Fibroblast of lung (primary cell): ENCODE measurements at regions not wholly inside any gene's neighbourhood (a gene's known extent, or its start where the extent isn't known, plus 50 kb on each side); places are given as distances from the start of the nearest gene placed in this dataset.

Experiments used
- DNase-seq, 2 donors: peaks; one replicate each; pipeline versions ENCODE4 v3.0.0 to v3.0.0-alpha.2; 2010; ENCODE audit warnings: low read depth in 2 of 2
- H2AFZ ChIP-seq: 2 replicates; pipeline ENCODE4 v1.5.1; 2012; ENCODE audit warnings: low read length, control low read depth, inconsistent platforms
- H3K27ac ChIP-seq: 2 replicates; pipeline ENCODE4 v1.5.1; 2011; ENCODE audit warnings: low read length, control low read depth; ENCODE audit not compliant: insufficient read depth
- H3K27me3 ChIP-seq: 2 replicates; pipeline ENCODE4 v1.5.1; 2011; ENCODE audit warnings: mild to moderate bottlenecking, low read length; ENCODE audit not compliant: control insufficient read depth, insufficient read depth
- H3K36me3 ChIP-seq: 2 replicates; pipeline ENCODE4 v1.5.1; 2011; ENCODE audit warnings: low read length; ENCODE audit not compliant: control insufficient read depth, insufficient read depth
- H3K4me1 ChIP-seq: 2 replicates; pipeline ENCODE4 v1.5.1; 2011; ENCODE audit warnings: low read length; ENCODE audit not compliant: control insufficient read depth, insufficient read depth; ENCODE audit errors: extremely low read depth
- H3K4me2 ChIP-seq: 2 replicates; pipeline ENCODE4 v1.5.1; 2011; ENCODE audit warnings: low read length, control low read depth; ENCODE audit not compliant: insufficient read depth; ENCODE audit errors: extremely low read depth
- H3K4me3 ChIP-seq, 4 experiments: fragments of 200-600 bp in 1 of 4; sonication (generic) in 1 of 4; replicated peaks in 1 of 4; 2 replicates each; pipeline ENCODE4 v1.5.1; 2011 to 2016; ENCODE audit warnings: low read length in 4 of 4, low read depth in 3 of 4, mild to moderate bottlenecking in 3 of 4, control low read depth in 2 of 4, inconsistent platforms in 1 of 4, mixed read lengths in 1 of 4; ENCODE audit not compliant: insufficient read depth in 1 of 4; ENCODE audit errors: control extremely low read depth in 1 of 4
- H3K79me2 ChIP-seq: 2 replicates; pipeline ENCODE4 v1.5.1; 2012; ENCODE audit warnings: mild to moderate bottlenecking, low read length, inconsistent platforms; ENCODE audit not compliant: control insufficient read depth, insufficient read depth
- H3K9ac ChIP-seq: 2 replicates; pipeline ENCODE4 v1.5.1; 2011; ENCODE audit warnings: mild to moderate bottlenecking, low read length, control low read depth; ENCODE audit not compliant: insufficient read depth
- H3K9me3 ChIP-seq: 2 replicates; pipeline ENCODE4 v1.5.1; 2012; ENCODE audit warnings: low read depth, low read length; ENCODE audit not compliant: control insufficient read depth, insufficient read depth
- H4K20me1 ChIP-seq: 2 replicates; pipeline ENCODE4 v1.5.1; 2011; ENCODE audit warnings: low read length; ENCODE audit not compliant: control insufficient read depth, insufficient read depth; ENCODE audit errors: extremely low read depth
- CTCF ChIP-seq, 2 donors: IDR thresholded peaks in 1 of 2; conservative IDR thresholded peaks in 1 of 2; 1 replicate in 1 of 2; 2 replicates in 1 of 2; pipeline ENCODE4 v1.5.1; 2011 to 2012; ENCODE audit warnings: low read length in 2 of 2, control low read depth in 1 of 2, inconsistent platforms in 1 of 2, low read depth in 1 of 2, mild to moderate bottlenecking in 1 of 2
- EZH2 ChIP-seq: IDR thresholded peaks from 2 replicates; pipeline ENCODE4 v1.5.1; 2012; ENCODE audit warnings: low read length, control low read depth, mild to moderate bottlenecking; ENCODE audit errors: missing control alignments

GRCh38 chr1:189656628-189657530 is 820.8 kb downstream of the BRINP3 start:
- no peak for DNase-seq
- TF ChIP-seq CTCF (conservative IDR thresholded peaks at IDR 0.05 in 1 of 2, IDR thresholded peaks at IDR 0.05 in 1 of 2; ENCODE audit: low read depth in 1 of 2, low read length in 2 of 2), result no peak
- TF ChIP-seq EZH2, result no peak
- no peak overlapping the region for H2AFZ ChIP-seq
- H3K4me1 ChIP-seq, result no peaks in the 10 kb centered on the region
- no peaks in the 10 kb centered on the region for H3K9me3 ChIP-seq
- no peak overlapping the region for H3K9ac ChIP-seq
- no peak overlapping the region for H3K27ac ChIP-seq
- no peaks in the 10 kb centered on the region for H3K36me3 ChIP-seq
- H3K4me3 ChIP-seq, result no peak overlapping the region
- no peaks in the 10 kb centered on the region for H3K27me3 ChIP-seq
- no peak overlapping the region for H3K4me2 ChIP-seq
- no peaks in the 10 kb centered on the region for H3K79me2 ChIP-seq
- no peaks in the 10 kb centered on the region for H4K20me1 ChIP-seq

- Histone ChIP-seq H3K36me3 (no peaks in the 10 kb centered on the region), H3K4me1 (no peaks in the 10 kb centered on the region), H3K27ac (no peak overlapping the region), H3K27me3 (no peaks in the 10 kb centered on the region), H3K4me2 (no peak overlapping the region), H2AFZ (no peak overlapping the region), H3K4me3 (no peak overlapping the region), H3K79me2 (no peaks in the 10 kb centered on the region), H4K20me1 (no peaks in the 10 kb centered on the region), H3K9me3 (no peaks in the 10 kb centered on the region), H3K9ac (no peak overlapping the region)
- TF ChIP-seq CTCF (conservative IDR thresholded peaks at IDR 0.05 in 1 of 2, IDR thresholded peaks at IDR 0.05 in 1 of 2; ENCODE audit: low read depth in 1 of 2, low read length in 2 of 2), result no peak
- no peak for TF ChIP-seq EZH2
- DNase-seq, result no peak
These were observed 819.9 kb downstream of the BRINP3 start for GRCh38 chr1:189657715-189658114.

GRCh38 chr1:189658381-189658780 is 819.3 kb downstream of the BRINP3 start:
- Histone ChIP-seq H3K4me3 (no peak overlapping the region), H3K79me2 (no peaks in the 10 kb centered on the region), H3K36me3 (no peaks in the 10 kb centered on the region), H3K27ac (no peak overlapping the region), H3K4me2 (no peak overlapping the region), H3K9me3 (no peaks in the 10 kb centered on the region), H4K20me1 (no peaks in the 10 kb centered on the region), H3K9ac (no peak overlapping the region), H3K4me1 (no peaks in the 10 kb centered on the region), H2AFZ (no peak overlapping the region), H3K27me3 (no peaks in the 10 kb centered on the region)
- TF ChIP-seq CTCF (conservative IDR thresholded peaks at IDR 0.05 in 1 of 2, IDR thresholded peaks at IDR 0.05 in 1 of 2; ENCODE audit: low read depth in 1 of 2, low read length in 2 of 2) (no peak), EZH2 (no peak)
- no peak for DNase-seq
